ENCODE measurements at regions not wholly inside any gene's neighbourhood (a gene's known extent, or its start where the extent isn't known, plus 50 kb on each side); places are given as distances from the start of the nearest gene placed in this dataset.

DNA sequence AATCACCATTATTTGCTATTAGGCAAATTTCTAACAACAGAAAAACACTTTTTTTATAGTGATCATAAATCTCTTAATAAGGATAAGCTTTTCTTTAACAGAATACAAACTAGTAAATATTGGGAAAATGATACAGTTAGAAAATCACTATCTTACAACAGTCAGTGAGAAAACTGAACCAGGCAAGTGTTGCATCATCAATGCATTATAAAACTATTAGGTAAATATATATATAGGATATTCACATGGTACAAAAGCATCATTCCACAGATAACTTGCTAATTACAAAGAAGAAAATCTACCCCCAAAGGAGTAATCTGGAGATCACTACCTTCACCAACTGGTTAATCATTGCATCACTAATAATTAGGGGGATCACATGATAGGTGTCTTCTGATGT lies 652.1 kb downstream of the HACE1 start:
- TF ChIP-seq, protein P1, sequence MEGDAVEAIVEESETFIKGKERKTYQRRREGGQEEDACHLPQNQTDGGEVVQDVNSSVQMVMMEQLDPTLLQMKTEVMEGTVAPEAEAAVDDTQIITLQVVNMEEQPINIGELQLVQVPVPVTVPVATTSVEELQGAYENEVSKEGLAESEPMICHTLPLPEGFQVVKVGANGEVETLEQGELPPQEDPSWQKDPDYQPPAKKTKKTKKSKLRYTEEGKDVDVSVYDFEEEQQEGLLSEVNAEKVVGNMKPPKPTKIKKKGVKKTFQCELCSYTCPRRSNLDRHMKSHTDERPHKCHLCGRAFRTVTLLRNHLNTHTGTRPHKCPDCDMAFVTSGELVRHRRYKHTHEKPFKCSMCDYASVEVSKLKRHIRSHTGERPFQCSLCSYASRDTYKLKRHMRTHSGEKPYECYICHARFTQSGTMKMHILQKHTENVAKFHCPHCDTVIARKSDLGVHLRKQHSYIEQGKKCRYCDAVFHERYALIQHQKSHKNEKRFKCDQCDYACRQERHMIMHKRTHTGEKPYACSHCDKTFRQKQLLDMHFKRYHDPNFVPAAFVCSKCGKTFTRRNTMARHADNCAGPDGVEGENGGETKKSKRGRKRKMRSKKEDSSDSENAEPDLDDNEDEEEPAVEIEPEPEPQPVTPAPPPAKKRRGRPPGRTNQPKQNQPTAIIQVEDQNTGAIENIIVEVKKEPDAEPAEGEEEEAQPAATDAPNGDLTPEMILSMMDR (IDR thresholded peaks at IDR 0.05): no peak
- TF ChIP-seq POLR2A (IDR thresholded peaks at IDR 0.05): no peak
- TF ChIP-seq POLR2AphosphoS5 (IDR thresholded peaks at IDR 0.05): no peak
- no peak for TF ChIP-seq EP300 (IDR thresholded peaks at IDR 0.05)
